DND-41 (cell line): ENCODE measurements at regions not wholly inside any gene's neighbourhood (a gene's known extent, or its start where the extent isn't known, plus 50 kb on each side); places are given as distances from the start of the nearest gene placed in this dataset.

Experiments used
- ATAC-seq: fragments of 200-7000 bp; cut with Tn5 transposase; 3 replicates; pipeline ENCODE4 v1.9.1; 2021; ENCODE audit warnings: low read depth; ENCODE audit not compliant: insufficient read depth
- DNase-seq: peaks from one replicate; pipeline ENCODE4 v3.0.0-alpha.2; 2020
- H2AFZ ChIP-seq: 2 replicates; pipeline ENCODE4 v1.6.0; 2012; ENCODE audit warnings: low read depth, low read length
- H3K27ac ChIP-seq: 2 replicates; pipeline ENCODE4 v1.5.1; 2012; ENCODE audit warnings: low read length, inconsistent platforms
- H3K27me3 ChIP-seq: fragments of 200-600 bp; sonication (generic); 2 replicates; pipeline ENCODE4 v1.6.0; 2012; ENCODE audit warnings: low read length, mild to moderate bottlenecking, inconsistent platforms; ENCODE audit not compliant: insufficient read depth, poor library complexity
- H3K36me3 ChIP-seq: 2 replicates; pipeline ENCODE4 v1.5.1; 2012; ENCODE audit warnings: low read length, inconsistent platforms; ENCODE audit not compliant: insufficient read depth
- H3K4me1 ChIP-seq: 2 replicates; pipeline ENCODE4 v1.5.1; 2012; ENCODE audit warnings: mild to moderate bottlenecking, low read length; ENCODE audit not compliant: insufficient read depth
- H3K4me2 ChIP-seq: 2 replicates; pipeline ENCODE4 v1.6.0; 2012; ENCODE audit warnings: mild to moderate bottlenecking, moderate library complexity, low read length, inconsistent platforms; ENCODE audit not compliant: insufficient read depth
- H3K4me3 ChIP-seq, 2 experiments: fragments of 200-600 bp in 1 of 2; shearing (Covaris generic) in 1 of 2; 2 replicates each; pipeline ENCODE4 v1.5.1; 2012 to 2016; ENCODE audit warnings: inconsistent platforms in 2 of 2, low read length in 2 of 2, mild to moderate bottlenecking in 2 of 2, low read depth in 1 of 2, moderate library complexity in 1 of 2
- H3K79me2 ChIP-seq: 2 replicates; pipeline ENCODE4 v1.6.0; 2012; ENCODE audit warnings: low read length, inconsistent platforms; ENCODE audit not compliant: insufficient read depth
- H3K9ac ChIP-seq: 2 replicates; pipeline ENCODE4 v1.6.0; 2012; ENCODE audit warnings: low read depth, mild to moderate bottlenecking, inconsistent platforms, low read length, moderate library complexity
- H3K9me3 ChIP-seq: 2 replicates; pipeline ENCODE4 v1.5.1; 2012; ENCODE audit warnings: low read length, moderate library complexity, mild to moderate bottlenecking, inconsistent platforms; ENCODE audit not compliant: insufficient read depth, severe bottlenecking
- H4K20me1 ChIP-seq: 2 replicates; pipeline ENCODE4 v1.6.0; 2012; ENCODE audit warnings: low read length; ENCODE audit not compliant: insufficient read depth
- CTCF ChIP-seq: IDR thresholded peaks from 2 replicates; pipeline ENCODE4 v1.5.1; 2012; ENCODE audit warnings: borderline replicate concordance, low read length, moderate library complexity, mild to moderate bottlenecking; ENCODE audit not compliant: poor library complexity, severe bottlenecking; ENCODE audit errors: extremely low read depth
- EZH2 ChIP-seq: IDR thresholded peaks from 3 replicates; pipeline ENCODE4 v1.6.1; 2012; ENCODE audit warnings: borderline replicate concordance, low read depth, mild to moderate bottlenecking, moderate library complexity, low read length, inconsistent platforms; ENCODE audit not compliant: severe bottlenecking

DNA sequence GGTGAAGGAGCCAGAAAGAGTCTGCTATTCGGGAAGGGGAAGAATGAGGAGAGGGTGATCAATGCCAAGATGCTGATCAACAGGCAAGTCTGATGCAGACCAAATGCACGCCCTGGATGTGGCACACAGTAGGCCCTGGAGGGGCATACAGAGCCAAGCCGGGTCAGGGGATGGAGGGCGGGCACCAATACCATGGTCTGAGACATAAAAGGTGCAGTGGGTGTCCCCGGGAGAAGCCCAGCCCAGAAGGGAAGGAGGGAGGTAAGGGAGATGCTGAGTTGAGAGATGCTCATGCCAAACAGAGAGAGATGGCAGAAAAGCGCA is 66.6 kb upstream of the ID2 start:
- no peak overlapping the region for H2AFZ ChIP-seq
- no peak for DNase-seq
- no peaks in the 10 kb centered on the region for H4K20me1 ChIP-seq
- H3K4me3 ChIP-seq = no peak overlapping the region
- TF ChIP-seq EZH2 = no peak
- TF ChIP-seq CTCF = no peak
- H3K4me1 ChIP-seq = no peaks in the 10 kb centered on the region
- H3K4me2 ChIP-seq = no peak overlapping the region
- H3K9me3 ChIP-seq = no peaks in the 10 kb centered on the region
- H3K36me3 ChIP-seq = no peaks in the 10 kb centered on the region
- H3K79me2 ChIP-seq = no peaks in the 10 kb centered on the region
- no peak overlapping the region for H3K9ac ChIP-seq
- H3K27me3 ChIP-seq = no peaks in the 10 kb centered on the region
- no peak overlapping the region for H3K27ac ChIP-seq
- ATAC-seq = no peak

- Histone ChIP-seq H3K36me3 (no peaks in the 10 kb centered on the region), H3K4me1 (no peaks in the 10 kb centered on the region), H3K27me3 (no peaks in the 10 kb centered on the region), H3K4me2 (no peak overlapping the region), H3K4me3 (no peak overlapping the region), H4K20me1 (no peaks in the 10 kb centered on the region), H3K9ac (no peak overlapping the region), H3K27ac (no peak overlapping the region), H2AFZ (no peak overlapping the region), H3K9me3 (no peaks in the 10 kb centered on the region), H3K79me2 (no peaks in the 10 kb centered on the region)
- TF ChIP-seq EZH2 (no peak), CTCF (no peak)
- DNase-seq (no peak), ATAC-seq (no peak)
Observed at GRCh38 chr2:8615576-8616281, 66.1 kb upstream of the ID2 start.

GRCh38 chr2:8617048-8617447 is 64.8 kb upstream of the ID2 start:
- Histone ChIP-seq H4K20me1 (no peaks in the 10 kb centered on the region), H2AFZ (no peak overlapping the region), H3K79me2 (no peaks in the 10 kb centered on the region), H3K9me3 (no peaks in the 10 kb centered on the region), H3K27me3 (no peaks in the 10 kb centered on the region), H3K4me2 (no peak overlapping the region), H3K9ac (no peak overlapping the region), H3K36me3 (no peaks in the 10 kb centered on the region), H3K4me1 (no peaks in the 10 kb centered on the region), H3K4me3 (no peak overlapping the region), H3K27ac (no peak overlapping the region)
- no peak for TF ChIP-seq CTCF
- TF ChIP-seq EZH2 = no peak
- ATAC-seq = no peak
- DNase-seq = no peak
